Activated CD8-positive, alpha-beta T cell treated with anti-CD3 and anti-CD28 coated beads, Interleukin-2, amount 10 ng/mL, durations not matched to agents 7 days and 5 days (primary cell): ENCODE measurements at regions not wholly inside any gene's neighbourhood (a gene's known extent, or its start where the extent isn't known, plus 50 kb on each side); places are given as distances from the start of the nearest gene placed in this dataset.

Experiments
- ATAC-seq: fragments of 150-1000 bp; cut with Tn5 transposase; one replicate; pipeline ENCODE4 v1.10.0; 2021; ENCODE audit warnings: moderate library complexity
- CTCF ChIA-PET: fragments of 350-600 bp; sonication (Branson Sonifier 250); formaldehyde crosslinking; loops from one replicate; lab custom pipeline; 2021; ENCODE audit warnings: antibody characterized with exemption; lab: Charles Lee
- POLR2A ChIA-PET: fragments of 350-600 bp; sonication (Branson Sonifier 250); formaldehyde crosslinking; loops from one replicate; lab custom pipeline; 2021; ENCODE audit warnings: antibody characterized with exemption; lab: Charles Lee
- DNase-seq: peaks from one replicate; pipeline ENCODE4 v3.0.0-alpha.2; 2020
- H3K27ac Mint-ChIP-seq: one replicate; pipeline ENCODE4 v1.8.0; 2021; ENCODE audit warnings: mild to moderate bottlenecking, mixed read lengths
- H3K27me3 Mint-ChIP-seq: one replicate; pipeline ENCODE4 v1.8.0; 2021; ENCODE audit warnings: low read depth, mixed read lengths
- H3K36me3 Mint-ChIP-seq: one replicate; pipeline ENCODE4 v1.8.0; 2021; ENCODE audit warnings: low read depth, mixed read lengths
- H3K4me1 Mint-ChIP-seq: one replicate; pipeline ENCODE4 v1.8.0; 2021; ENCODE audit warnings: low read depth, mixed read lengths
- H3K4me3 Mint-ChIP-seq: one replicate; pipeline ENCODE4 v1.8.0; 2021; ENCODE audit warnings: mild to moderate bottlenecking, mixed read lengths
- H3K9me3 Mint-ChIP-seq: one replicate; pipeline ENCODE4 v1.8.0; 2022; ENCODE audit warnings: mixed read lengths; ENCODE audit not compliant: insufficient read depth

DNA sequence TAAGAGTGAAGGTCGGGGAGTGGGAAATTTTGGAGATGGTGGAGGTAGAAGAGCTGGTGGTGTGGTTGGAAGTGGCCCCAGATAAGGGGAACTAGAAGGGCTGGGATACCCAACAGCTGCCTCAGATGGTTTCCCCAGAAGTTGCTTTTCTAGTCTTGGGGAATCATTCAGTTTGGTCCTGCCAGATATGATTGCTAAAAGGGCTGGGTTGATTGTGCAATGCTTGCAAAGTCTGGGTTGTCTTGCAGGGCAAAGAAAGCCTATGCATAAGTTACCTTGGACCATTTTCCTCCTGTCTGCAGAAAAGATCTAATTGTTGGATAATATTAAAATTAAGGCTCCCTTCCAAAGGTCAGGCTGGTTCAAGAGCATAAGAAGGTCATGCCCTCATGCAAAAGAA is 213.8 kb upstream of the ZNF804B start:
- H3K36me3 Mint-ChIP-seq = no peaks in the 10 kb centered on the region
- H3K27ac Mint-ChIP-seq = no peak overlapping the region
- CTCF ChIA-PET = interaction anchor here (0.6 to 1.1 kb wide), 2 partner anchors 290 to 505 kb away, joined by 3 to 5 read pairs; no protein-coding TSS in a partner anchor
- DNase-seq = no peak
- no peaks in the 10 kb centered on the region for H3K27me3 Mint-ChIP-seq
- ATAC-seq = no peak
- H3K4me3 Mint-ChIP-seq = no peak overlapping the region
- H3K9me3 Mint-ChIP-seq = peaks cover 5% of the 10 kb centered on the region
- POLR2A ChIA-PET = no interaction called here
- H3K4me1 Mint-ChIP-seq = no peaks in the 10 kb centered on the region

DNA sequence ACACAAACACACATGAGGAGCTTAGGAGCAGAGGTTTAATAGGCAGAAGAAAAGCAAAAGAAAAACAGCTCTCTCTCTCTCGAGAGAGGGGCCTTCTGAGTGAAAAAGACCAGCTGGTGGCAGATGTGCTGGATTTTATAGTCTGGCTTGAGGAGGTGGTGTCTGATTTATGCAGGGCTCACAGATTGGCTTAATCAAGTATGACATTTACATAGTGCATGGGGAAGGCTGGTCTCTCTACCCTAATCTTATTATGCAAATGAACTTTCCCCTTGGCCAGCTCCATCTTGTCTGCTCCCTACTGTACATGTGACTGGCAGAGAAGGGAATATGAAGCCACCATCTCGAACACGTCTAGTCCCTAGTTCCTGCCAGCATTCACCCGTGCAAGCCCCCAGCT is 219.5 kb upstream of the ZNF804B start:
- H3K9me3 Mint-ChIP-seq = peaks cover 4% of the 10 kb centered on the region

DNA sequence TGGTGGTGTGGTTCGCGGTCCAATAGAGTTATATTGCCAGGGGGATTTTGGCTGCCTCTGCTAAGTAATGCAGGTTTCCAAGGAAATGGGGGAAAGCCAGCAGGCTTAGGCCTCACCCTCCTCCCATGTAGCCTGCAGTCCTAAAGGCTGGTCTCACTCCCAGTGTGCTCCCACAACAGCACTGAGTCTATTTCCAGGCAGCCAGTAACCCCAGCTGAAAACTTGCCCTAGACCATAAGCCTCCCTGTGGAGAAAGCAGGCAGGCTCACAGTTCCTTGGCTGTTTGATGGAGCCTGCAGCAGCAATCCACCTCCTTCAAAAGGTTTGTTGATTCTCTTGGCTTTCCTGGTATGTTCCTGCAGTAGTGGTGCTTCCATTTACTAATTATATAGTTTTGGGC is 220.0 kb upstream of the ZNF804B start:
- ChIA-PET POLR2A (no interaction called here), CTCF (no interaction called here)
- no peaks in the 10 kb centered on the region for H3K4me1 Mint-ChIP-seq
- H3K27me3 Mint-ChIP-seq = no peaks in the 10 kb centered on the region
- no peak overlapping the region for H3K27ac Mint-ChIP-seq
- DNase-seq (no peak), ATAC-seq (no peak)
- no peak overlapping the region for H3K4me3 Mint-ChIP-seq
- H3K9me3 Mint-ChIP-seq = peaks cover 4% of the 10 kb centered on the region
- H3K36me3 Mint-ChIP-seq = no peaks in the 10 kb centered on the region

More for the DNA sequence above, 219.5 kb upstream of the ZNF804B start:
- Mint-ChIP-seq H3K4me1 (no peaks in the 10 kb centered on the region), H3K27ac (no peak overlapping the region), H3K36me3 (no peaks in the 10 kb centered on the region), H3K27me3 (no peaks in the 10 kb centered on the region), H3K4me3 (no peak overlapping the region)
- no peak for ATAC-seq
- POLR2A ChIA-PET = no interaction called here
- CTCF ChIA-PET = no interaction called here
- DNase-seq = no peak

DNA sequence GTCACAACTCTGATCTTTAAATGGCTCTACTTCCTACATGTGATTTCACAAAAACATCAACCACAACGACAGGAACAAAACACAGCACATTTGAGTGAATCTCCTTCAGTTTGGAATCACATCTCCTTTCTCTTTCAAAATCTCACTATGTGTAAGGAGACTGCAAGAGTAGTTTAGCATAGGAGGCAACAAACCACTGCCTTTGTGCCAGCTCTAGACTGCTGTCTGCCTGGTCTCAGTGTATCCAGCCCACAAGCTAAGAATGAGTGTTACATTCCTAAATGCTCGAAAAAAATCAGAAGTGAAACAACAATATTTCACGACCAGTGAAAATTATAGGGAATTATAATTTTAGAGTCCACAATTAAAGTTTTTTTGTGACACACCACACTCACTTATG is 217.0 kb upstream of the STEAP4 start:
- H3K27ac Mint-ChIP-seq = no peak overlapping the region
- H3K4me1 Mint-ChIP-seq = no peaks in the 10 kb centered on the region
- H3K9me3 Mint-ChIP-seq = no peaks in the 10 kb centered on the region
- CTCF ChIA-PET = no interaction called here
- ATAC-seq (no peak), DNase-seq (no peak)
- H3K36me3 Mint-ChIP-seq = no peaks in the 10 kb centered on the region
- POLR2A ChIA-PET = no interaction called here
- H3K4me3 Mint-ChIP-seq = no peak overlapping the region
- H3K27me3 Mint-ChIP-seq = no peaks in the 10 kb centered on the region

DNA sequence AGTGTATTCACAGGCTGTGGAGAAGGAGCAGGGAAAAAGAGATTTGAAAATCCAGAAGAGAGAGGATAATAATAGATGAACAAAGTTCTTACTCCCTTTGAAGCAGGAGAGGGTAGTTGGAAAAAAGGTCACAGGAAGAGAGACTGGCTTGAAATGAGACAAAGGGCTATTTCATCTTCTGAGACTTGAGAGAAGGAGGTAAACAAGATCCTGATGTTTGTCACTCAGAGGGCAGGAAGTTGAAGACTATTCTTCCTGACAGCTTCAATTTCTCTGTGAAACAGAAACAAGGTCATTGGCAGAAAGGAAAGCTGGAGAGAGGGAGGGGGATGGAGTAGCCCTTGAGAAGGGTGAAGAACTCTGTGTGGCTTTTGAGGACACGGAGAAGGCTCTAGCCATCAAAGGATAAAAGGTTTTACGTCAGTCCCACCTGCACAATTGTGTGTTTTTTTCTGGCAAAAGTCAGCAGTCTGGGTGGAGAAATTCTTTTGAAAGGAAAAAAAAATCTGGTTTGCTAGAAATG is 216.1 kb upstream of the STEAP4 start:
- CTCF ChIA-PET = no interaction called here
- H3K27ac Mint-ChIP-seq = no peak overlapping the region

DNA sequence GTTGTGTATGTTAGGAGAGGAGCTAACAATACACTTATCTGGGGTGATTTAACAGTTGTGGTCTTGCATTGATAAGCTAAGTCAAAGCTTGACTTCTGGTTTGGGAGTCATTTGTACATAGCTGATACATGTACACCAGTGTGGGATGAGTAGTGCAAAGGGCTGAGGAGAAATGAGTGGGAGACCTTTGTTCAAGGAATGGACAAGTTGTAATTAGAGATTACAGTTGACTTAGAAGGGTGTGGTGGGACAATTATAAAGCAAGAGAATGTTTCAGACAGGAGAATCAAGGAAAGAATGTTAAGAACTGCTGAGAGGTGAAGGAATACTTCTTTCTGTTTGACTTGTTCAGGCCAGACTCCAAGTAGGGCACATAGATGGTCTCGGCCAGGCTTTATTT is 209.7 kb upstream of the STEAP4 start:
- POLR2A ChIA-PET = no interaction called here
- Mint-ChIP-seq H3K27me3 (no peaks in the 10 kb centered on the region), H3K36me3 (no peaks in the 10 kb centered on the region), H3K27ac (no peak overlapping the region), H3K9me3 (no peaks in the 10 kb centered on the region), H3K4me1 (no peaks in the 10 kb centered on the region), H3K4me3 (no peak overlapping the region)
- CTCF ChIA-PET = no interaction called here
- DNase-seq = no peak
- no peak for ATAC-seq

More for the DNA sequence above, 216.1 kb upstream of the STEAP4 start:
- POLR2A ChIA-PET = no interaction called here
- no peak overlapping the region for H3K4me3 Mint-ChIP-seq
- no peaks in the 10 kb centered on the region for H3K9me3 Mint-ChIP-seq
- ATAC-seq (no peak), DNase-seq (no peak)
- no peaks in the 10 kb centered on the region for H3K27me3 Mint-ChIP-seq
- H3K36me3 Mint-ChIP-seq = no peaks in the 10 kb centered on the region
- H3K4me1 Mint-ChIP-seq = no peaks in the 10 kb centered on the region

DNA sequence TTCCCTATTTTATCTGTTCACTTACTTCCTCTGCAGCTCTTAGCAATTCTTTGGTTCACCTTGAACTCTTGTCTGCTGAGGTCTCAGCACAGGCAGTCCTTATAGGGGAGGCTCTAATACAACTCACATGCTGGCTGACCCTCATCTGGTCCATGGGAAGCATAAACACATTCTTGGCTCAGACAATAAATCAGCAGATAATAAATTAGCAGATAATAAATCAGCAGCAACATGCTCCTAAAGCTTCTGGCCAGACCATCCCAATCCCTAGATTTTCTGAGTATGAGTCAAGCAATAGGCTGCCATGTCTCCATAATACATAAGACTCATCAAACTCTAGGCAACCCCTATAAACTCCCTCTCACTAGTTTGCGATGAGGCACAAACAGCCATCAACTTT is 208.6 kb upstream of the STEAP4 start:
- no peak overlapping the region for H3K27ac Mint-ChIP-seq
- H3K4me3 Mint-ChIP-seq = no peak overlapping the region
- ChIA-PET POLR2A (no interaction called here), CTCF (no interaction called here)
- H3K9me3 Mint-ChIP-seq = no peaks in the 10 kb centered on the region
- no peaks in the 10 kb centered on the region for H3K36me3 Mint-ChIP-seq
- H3K4me1 Mint-ChIP-seq = no peaks in the 10 kb centered on the region
- H3K27me3 Mint-ChIP-seq = no peaks in the 10 kb centered on the region
- DNase-seq (no peak), ATAC-seq (no peak)

DNA sequence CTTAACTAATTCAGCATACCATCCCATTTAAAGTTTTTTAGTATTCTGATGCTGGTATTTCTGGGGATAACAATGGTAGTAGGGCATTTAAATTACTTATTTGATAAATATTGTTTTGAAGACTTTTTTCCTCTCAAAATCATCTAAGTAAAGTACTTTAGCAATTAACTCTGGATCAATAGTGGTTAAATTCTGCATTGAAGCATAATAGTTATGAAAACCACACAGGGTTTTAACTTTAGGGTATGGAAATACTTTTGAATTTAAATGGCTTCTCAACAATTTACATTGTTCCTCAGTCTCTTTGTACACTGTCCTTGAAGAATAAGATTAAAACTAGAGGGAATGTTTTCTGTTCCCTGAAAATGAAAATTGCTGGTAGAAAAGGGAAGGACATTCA is 202.6 kb upstream of the STEAP4 start:
- Mint-ChIP-seq H3K4me3 (no peak overlapping the region), H3K27ac (no peak overlapping the region), H3K9me3 (no peaks in the 10 kb centered on the region), H3K27me3 (no peaks in the 10 kb centered on the region), H3K4me1 (no peaks in the 10 kb centered on the region), H3K36me3 (no peaks in the 10 kb centered on the region)
- ChIA-PET CTCF (no interaction called here), POLR2A (no interaction called here)
- no peak for DNase-seq
- ATAC-seq = no peak

DNA sequence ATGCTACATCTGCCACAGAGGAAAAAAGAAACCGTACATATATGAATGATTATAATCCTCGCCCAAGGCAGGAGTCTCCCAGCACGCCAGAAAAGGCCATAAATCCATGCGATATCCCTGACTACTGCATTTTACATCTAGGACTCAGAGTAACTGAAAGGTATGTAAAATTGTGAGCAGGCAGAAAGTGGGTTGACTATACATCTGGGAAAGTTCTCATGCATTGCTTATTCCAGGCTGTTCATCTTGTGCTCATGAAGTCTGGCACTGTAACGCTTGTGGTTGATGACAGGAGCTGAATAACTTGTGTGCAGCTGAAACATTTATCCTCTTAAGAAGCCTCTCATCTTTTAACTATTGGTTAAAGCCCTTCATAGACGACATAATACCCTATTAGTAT is 193.4 kb upstream of the STEAP4 start:
- ATAC-seq (no peak), DNase-seq (no peak)
- no peaks in the 10 kb centered on the region for H3K27me3 Mint-ChIP-seq
- ChIA-PET POLR2A (no interaction called here), CTCF (no interaction called here)
- H3K4me1 Mint-ChIP-seq = no peaks in the 10 kb centered on the region
- H3K4me3 Mint-ChIP-seq = no peak overlapping the region
- no peaks in the 10 kb centered on the region for H3K36me3 Mint-ChIP-seq
- no peaks in the 10 kb centered on the region for H3K9me3 Mint-ChIP-seq
- no peak overlapping the region for H3K27ac Mint-ChIP-seq

DNA sequence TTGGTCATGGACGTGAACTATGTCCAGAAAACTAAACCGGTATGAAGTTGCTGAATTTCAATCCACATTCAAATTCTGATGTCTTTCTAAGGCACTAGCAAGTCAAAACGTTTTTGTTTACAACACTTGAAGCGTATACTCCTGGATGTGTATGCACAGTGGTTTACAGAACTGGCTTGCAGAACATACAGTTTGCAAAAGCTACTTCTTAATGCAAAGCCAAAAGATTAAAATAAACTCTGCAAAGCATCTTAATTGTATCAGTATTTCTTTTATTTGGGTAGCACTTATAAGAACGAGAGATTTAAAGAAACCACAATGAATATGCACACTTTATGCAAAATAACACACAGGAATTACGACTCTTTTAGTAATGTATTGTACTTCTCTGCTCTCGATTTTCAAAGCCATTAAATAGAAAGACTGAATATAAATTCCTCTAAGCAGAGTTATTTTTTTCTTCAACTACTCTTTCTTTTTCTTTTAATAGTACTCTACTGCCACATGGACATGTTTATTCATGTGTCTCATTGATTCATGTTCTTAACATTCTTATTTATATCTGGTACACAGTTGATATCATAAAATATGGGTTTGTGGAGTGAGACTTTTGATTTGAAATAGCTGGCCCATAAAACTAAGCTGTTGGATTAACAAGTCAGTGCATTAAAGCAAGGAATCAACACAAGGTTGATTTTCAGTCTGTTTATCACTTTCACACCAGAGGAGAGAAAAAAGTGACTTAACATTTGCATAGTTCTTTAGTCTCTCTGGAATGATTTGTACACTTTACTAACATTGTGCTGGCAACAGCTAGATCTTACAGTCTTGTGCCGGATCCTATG is 189.4 kb upstream of the STEAP4 start:
- no peaks in the 10 kb centered on the region for H3K4me1 Mint-ChIP-seq
- no peak overlapping the region for H3K27ac Mint-ChIP-seq
- no peaks in the 10 kb centered on the region for H3K36me3 Mint-ChIP-seq
- DNase-seq = no peak
- H3K9me3 Mint-ChIP-seq = no peaks in the 10 kb centered on the region
- ATAC-seq = no peak
- CTCF ChIA-PET = no interaction called here
- H3K27me3 Mint-ChIP-seq = no peaks in the 10 kb centered on the region
- POLR2A ChIA-PET = no interaction called here
- H3K4me3 Mint-ChIP-seq = no peak overlapping the region

DNA sequence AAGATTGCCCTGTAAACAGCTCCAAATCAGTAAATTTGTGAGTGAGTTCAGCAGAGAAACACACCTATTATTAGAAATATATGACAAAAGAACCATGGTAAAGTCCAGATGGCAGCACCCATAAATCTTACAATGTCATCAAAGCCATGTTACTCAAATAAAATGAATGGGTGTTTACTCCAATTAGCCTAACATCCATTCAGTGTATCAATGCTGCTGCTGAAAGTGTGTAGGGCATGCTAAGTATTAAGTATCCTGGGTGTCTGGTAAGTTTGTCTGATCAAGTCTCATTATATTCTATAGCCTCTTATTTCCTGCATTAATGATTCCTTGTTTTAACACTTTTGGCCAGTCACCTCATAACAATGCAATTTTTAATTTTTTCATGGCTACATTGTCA is 185.5 kb upstream of the STEAP4 start:
- ChIA-PET CTCF (no interaction called here), POLR2A (no interaction called here)
- no peak overlapping the region for H3K4me3 Mint-ChIP-seq
- H3K27me3 Mint-ChIP-seq = no peaks in the 10 kb centered on the region
- H3K4me1 Mint-ChIP-seq = no peaks in the 10 kb centered on the region
- DNase-seq (no peak), ATAC-seq (no peak)
- H3K36me3 Mint-ChIP-seq = no peaks in the 10 kb centered on the region
- H3K9me3 Mint-ChIP-seq = no peaks in the 10 kb centered on the region
- no peak overlapping the region for H3K27ac Mint-ChIP-seq

DNA sequence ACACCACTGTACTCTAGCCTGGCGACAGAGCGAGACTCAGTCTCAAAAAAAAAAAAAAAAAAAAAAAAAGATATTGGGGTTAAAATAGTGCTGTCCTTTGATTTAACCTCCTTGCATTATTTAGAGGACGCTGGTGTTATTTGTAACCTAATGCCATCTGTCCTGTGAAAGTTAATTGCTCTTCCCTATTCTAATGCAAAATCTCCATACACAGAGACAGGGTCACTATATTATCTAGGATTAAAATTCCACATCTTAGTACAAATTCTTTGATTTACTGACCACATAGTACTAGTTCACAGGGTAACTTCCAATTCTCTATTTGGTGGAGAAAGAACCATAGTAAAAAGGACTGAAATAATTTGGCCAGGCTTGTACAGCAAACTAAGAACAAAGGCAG is 184.2 kb upstream of the STEAP4 start:
- no peak overlapping the region for H3K27ac Mint-ChIP-seq
- H3K4me3 Mint-ChIP-seq = no peak overlapping the region
- H3K4me1 Mint-ChIP-seq = no peaks in the 10 kb centered on the region
- DNase-seq (no peak), ATAC-seq (no peak)
- no peaks in the 10 kb centered on the region for H3K27me3 Mint-ChIP-seq
- H3K9me3 Mint-ChIP-seq = no peaks in the 10 kb centered on the region
- no peaks in the 10 kb centered on the region for H3K36me3 Mint-ChIP-seq
- POLR2A ChIA-PET = no interaction called here
- CTCF ChIA-PET = no interaction called here
